Activated CD4-positive, alpha-beta T cell treated with anti-CD3 and anti-CD28 coated beads for 36 hours (primary cell): ENCODE measurements at regions not wholly inside any gene's neighbourhood (a gene's known extent, or its start where the extent isn't known, plus 50 kb on each side); places are given as distances from the start of the nearest gene placed in this dataset.
A peak's percentile ranks its signal among the peaks of the same experiment; 100 is the strongest.
"Not testable (repeated sequence)": the region's sequence is repeated elsewhere in the genome, so short reads cannot be mapped to it uniquely, and the experiment has no call there.

Experiments
- ATAC-seq: fragments of 200-7000 bp; cut with Tn5 transposase; one replicate; pipeline ENCODE4 v1.10.0; 2021; ENCODE audit warnings: mild to moderate bottlenecking, moderate library complexity
- CTCF ChIA-PET: fragments of 350-600 bp; sonication (Branson Sonifier 250); formaldehyde crosslinking; loops from one replicate; lab custom pipeline; 2021; ENCODE audit warnings: antibody characterized with exemption; lab: Charles Lee
- POLR2A ChIA-PET: fragments of 350-600 bp; sonication (Branson Sonifier 250); formaldehyde crosslinking; loops from one replicate; lab custom pipeline; 2021; ENCODE audit warnings: antibody characterized with exemption, inconsistent platforms; lab: Charles Lee
- DNase-seq: peaks from one replicate; pipeline ENCODE4 v3.0.0-alpha.2; 2020
- H3K27ac Mint-ChIP-seq: one replicate; pipeline ENCODE4 v1.8.0; 2021; ENCODE audit warnings: mixed read lengths
- H3K27me3 Mint-ChIP-seq: one replicate; pipeline ENCODE4 v1.8.0; 2021; ENCODE audit warnings: mixed read lengths
- H3K36me3 Mint-ChIP-seq: one replicate; pipeline ENCODE4 v1.8.0; 2021; ENCODE audit warnings: low read depth, mixed read lengths
- H3K4me1 Mint-ChIP-seq: one replicate; pipeline ENCODE4 v1.8.0; 2021; ENCODE audit warnings: mixed read lengths
- H3K4me3 Mint-ChIP-seq: one replicate; pipeline ENCODE4 v1.8.0; 2021; ENCODE audit warnings: mild to moderate bottlenecking, moderate library complexity, mixed read lengths
- H3K9me3 Mint-ChIP-seq: one replicate; pipeline ENCODE4 v1.8.0; 2021; ENCODE audit warnings: low read depth, mixed read lengths
- intact Hi-C, 2 experiments: fragments of 100-400 bp; cut with DNase I in 1 of 2; cut with micrococcal nuclease in 1 of 2; formaldehyde crosslinking; loops; one replicate each; pipeline versions ENCODE4 v1.14.2 to v1.15.1; 2022 to 2024; cut with DNase I, micrococcal nuclease

- CTCF ChIA-PET, H3K9me3 Mint-ChIP-seq, H3K4me1 Mint-ChIP-seq, H3K36me3 Mint-ChIP-seq, DNase-seq, H3K27me3 Mint-ChIP-seq, H3K4me3 Mint-ChIP-seq, intact Hi-C loops, ATAC-seq, H3K27ac Mint-ChIP-seq, POLR2A ChIA-PET: not testable (repeated sequence)
Measured at GRCh38 chr1:243074224-243074623, 180.9 kb downstream of the CEP170 start.

DNA sequence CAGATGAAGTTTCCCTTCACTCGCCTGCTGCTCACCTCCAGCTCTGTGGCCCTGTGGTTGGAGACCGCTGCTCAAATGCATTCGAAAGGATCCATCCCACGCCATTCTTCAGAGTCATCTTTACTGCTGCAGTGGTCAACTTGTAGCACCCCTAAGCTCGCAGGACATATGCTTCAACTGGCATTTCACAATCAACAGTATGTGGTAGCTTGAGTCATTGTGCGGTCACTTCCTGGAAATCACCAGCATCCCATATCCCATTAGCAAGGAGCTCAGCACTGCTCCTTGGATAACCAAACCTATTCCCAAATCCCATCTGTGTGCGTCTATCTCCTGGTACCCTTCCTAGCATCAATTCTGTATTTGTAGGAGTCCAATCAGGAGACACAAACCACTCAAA, 188.0 kb downstream of the CEP170 start:
- H3K27me3 Mint-ChIP-seq, H3K4me3 Mint-ChIP-seq, POLR2A ChIA-PET, CTCF ChIA-PET, H3K36me3 Mint-ChIP-seq, DNase-seq, H3K9me3 Mint-ChIP-seq, H3K27ac Mint-ChIP-seq, ATAC-seq, intact Hi-C loops, H3K4me1 Mint-ChIP-seq: not testable (repeated sequence)

GRCh38 chr1:243061965-243062364, 193.1 kb downstream of the CEP170 start:
- H3K27me3 Mint-ChIP-seq, ATAC-seq, DNase-seq, H3K36me3 Mint-ChIP-seq, H3K4me1 Mint-ChIP-seq, intact Hi-C loops, H3K9me3 Mint-ChIP-seq, CTCF ChIA-PET, H3K27ac Mint-ChIP-seq, H3K4me3 Mint-ChIP-seq, POLR2A ChIA-PET: not testable (repeated sequence)

- H3K27ac Mint-ChIP-seq, H3K36me3 Mint-ChIP-seq, H3K4me1 Mint-ChIP-seq, H3K27me3 Mint-ChIP-seq, CTCF ChIA-PET, intact Hi-C loops, H3K9me3 Mint-ChIP-seq, H3K4me3 Mint-ChIP-seq, POLR2A ChIA-PET, ATAC-seq, DNase-seq: not testable (repeated sequence)
Measured at GRCh38 chr1:243055510-243055909, 199.6 kb downstream of the CEP170 start.

- CTCF ChIA-PET, H3K9me3 Mint-ChIP-seq, H3K27ac Mint-ChIP-seq, H3K36me3 Mint-ChIP-seq, intact Hi-C loops, H3K4me1 Mint-ChIP-seq, ATAC-seq, H3K4me3 Mint-ChIP-seq, POLR2A ChIA-PET, DNase-seq, H3K27me3 Mint-ChIP-seq: not testable (repeated sequence)
Measured at GRCh38 chr1:243055091-243055490, 200.0 kb downstream of the CEP170 start.

GRCh38 chr1:243054681-243055080, 200.4 kb downstream of the CEP170 start:
- DNase-seq, H3K9me3 Mint-ChIP-seq, POLR2A ChIA-PET, H3K27me3 Mint-ChIP-seq, H3K27ac Mint-ChIP-seq, ATAC-seq, H3K4me3 Mint-ChIP-seq, H3K4me1 Mint-ChIP-seq, CTCF ChIA-PET, intact Hi-C loops, H3K36me3 Mint-ChIP-seq: not testable (repeated sequence)

DNA sequence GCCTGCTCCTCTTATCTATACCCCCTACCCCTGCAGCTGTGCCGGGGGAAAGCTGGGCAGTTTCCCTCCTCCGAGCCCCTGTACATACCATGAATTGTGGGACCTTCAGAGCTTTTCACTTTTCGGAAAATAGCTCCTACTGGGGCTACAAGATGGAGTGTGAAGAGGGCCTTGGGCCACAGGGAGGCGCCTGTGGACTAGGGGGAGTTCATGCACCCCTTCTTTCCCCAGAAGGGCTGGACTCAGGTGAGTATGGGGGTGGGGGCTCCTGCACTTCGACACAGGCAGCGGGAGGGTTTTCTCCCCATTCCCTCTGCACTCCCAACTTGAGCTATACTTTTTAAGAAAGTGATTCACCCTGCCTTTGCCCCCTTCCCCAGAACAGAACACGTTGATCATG, 202.0 kb downstream of the CEP170 start:
- ATAC-seq, H3K27ac Mint-ChIP-seq, intact Hi-C loops, POLR2A ChIA-PET, DNase-seq, H3K4me1 Mint-ChIP-seq, CTCF ChIA-PET, H3K4me3 Mint-ChIP-seq, H3K27me3 Mint-ChIP-seq, H3K36me3 Mint-ChIP-seq, H3K9me3 Mint-ChIP-seq: not testable (repeated sequence)

- H3K4me3 Mint-ChIP-seq, POLR2A ChIA-PET, DNase-seq, H3K4me1 Mint-ChIP-seq, H3K27me3 Mint-ChIP-seq, CTCF ChIA-PET, ATAC-seq, H3K27ac Mint-ChIP-seq, intact Hi-C loops, H3K36me3 Mint-ChIP-seq, H3K9me3 Mint-ChIP-seq: not testable (repeated sequence)
Measured at GRCh38 chr1:243050613-243051012, 204.5 kb downstream of the CEP170 start.

GRCh38 chr1:243049716-243050115, 205.4 kb downstream of the CEP170 start:
- H3K27me3 Mint-ChIP-seq, POLR2A ChIA-PET, H3K27ac Mint-ChIP-seq, H3K36me3 Mint-ChIP-seq, ATAC-seq, H3K4me1 Mint-ChIP-seq, H3K9me3 Mint-ChIP-seq, CTCF ChIA-PET, H3K4me3 Mint-ChIP-seq, intact Hi-C loops, DNase-seq: not testable (repeated sequence)

DNA sequence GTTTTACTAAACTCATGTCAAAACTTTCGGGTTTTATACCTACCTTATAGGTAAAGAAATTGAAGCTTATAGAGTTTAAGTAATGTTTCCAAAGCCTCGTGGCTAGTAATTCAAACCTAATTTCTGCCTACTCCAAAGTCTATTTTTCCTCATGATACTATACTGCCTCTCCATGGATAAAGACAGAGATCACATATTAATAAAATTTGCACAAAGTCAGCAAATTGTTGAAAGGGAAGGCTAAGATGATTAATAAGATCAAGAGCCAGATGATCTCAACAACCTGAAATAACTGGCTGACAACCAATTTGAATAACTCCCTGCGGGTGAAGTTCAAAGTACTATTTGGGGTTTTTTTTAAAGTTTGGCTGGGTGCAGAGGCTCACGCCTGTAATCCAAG, 233.7 kb downstream of the CEP170 start:
- POLR2A ChIA-PET, H3K4me1 Mint-ChIP-seq, H3K4me3 Mint-ChIP-seq, intact Hi-C loops, H3K9me3 Mint-ChIP-seq, DNase-seq, ATAC-seq, CTCF ChIA-PET, H3K36me3 Mint-ChIP-seq, H3K27me3 Mint-ChIP-seq, H3K27ac Mint-ChIP-seq: not testable (repeated sequence)

GRCh38 chr1:243019030-243019635, 235.9 kb downstream of the CEP170 start:
- H3K27me3 Mint-ChIP-seq, H3K27ac Mint-ChIP-seq, H3K36me3 Mint-ChIP-seq, intact Hi-C loops, H3K4me3 Mint-ChIP-seq, ATAC-seq, H3K9me3 Mint-ChIP-seq, POLR2A ChIA-PET, H3K4me1 Mint-ChIP-seq, CTCF ChIA-PET: not testable (repeated sequence)
- DNase-seq, result peak; percentile 69

GRCh38 chr1:243010719-243011118, 244.4 kb downstream of the CEP170 start:
- H3K36me3 Mint-ChIP-seq, ATAC-seq, H3K27ac Mint-ChIP-seq, H3K4me1 Mint-ChIP-seq, POLR2A ChIA-PET, H3K4me3 Mint-ChIP-seq, H3K27me3 Mint-ChIP-seq, CTCF ChIA-PET, intact Hi-C loops, H3K9me3 Mint-ChIP-seq: not testable (repeated sequence)
- DNase-seq, result peak; percentile 3
